Lower leg skin (tissue), 3 donors: ENCODE measurements at regions not wholly inside any gene's neighbourhood (a gene's known extent, or its start where the extent isn't known, plus 50 kb on each side); places are given as distances from the start of the nearest gene placed in this dataset.
A peak's percentile ranks its signal among the peaks of the same experiment; 100 is the strongest.

Experiments used
- CTCF ChIP-seq, 3 donors: fragments of 450-650 bp; IDR thresholded peaks; one replicate each; pipeline ENCODE4 v1.5.1; 2016; ENCODE audit warnings: antibody characterized with exemption in 3 of 3, mild to moderate bottlenecking in 3 of 3, moderate library complexity in 2 of 3
- POLR2A ChIP-seq, 2 donors: fragments of 450-650 bp; IDR thresholded peaks; one replicate each; pipeline ENCODE4 v1.6.1; 2016 to 2017; ENCODE audit warnings: antibody characterized with exemption in 2 of 2, mild to moderate bottlenecking in 1 of 2, moderate library complexity in 1 of 2

- no peak for TF ChIP-seq CTCF (IDR thresholded peaks at IDR 0.05)
- TF ChIP-seq POLR2A (IDR thresholded peaks at IDR 0.05) = peak in 1 of 2 donors; percentile 22
Observed at GRCh38 chr6:158868890-158869825, 50.0 kb upstream of the EZR start.
